GM19455 (cell line): ENCODE measurements at regions not wholly inside any gene's neighbourhood (a gene's known extent, or its start where the extent isn't known, plus 50 kb on each side); places are given as distances from the start of the nearest gene placed in this dataset.
"Not testable (repeated sequence)": the region's sequence is repeated elsewhere in the genome, so short reads cannot be mapped to it uniquely, and the experiment has no call there.

Experiments
- ATAC-seq: cut with Tn5 transposase; IDR thresholded peaks from one replicate; pipeline ENCODE4 v1.9.1; 2021; ENCODE audit not compliant: unreplicated experiment

DNA sequence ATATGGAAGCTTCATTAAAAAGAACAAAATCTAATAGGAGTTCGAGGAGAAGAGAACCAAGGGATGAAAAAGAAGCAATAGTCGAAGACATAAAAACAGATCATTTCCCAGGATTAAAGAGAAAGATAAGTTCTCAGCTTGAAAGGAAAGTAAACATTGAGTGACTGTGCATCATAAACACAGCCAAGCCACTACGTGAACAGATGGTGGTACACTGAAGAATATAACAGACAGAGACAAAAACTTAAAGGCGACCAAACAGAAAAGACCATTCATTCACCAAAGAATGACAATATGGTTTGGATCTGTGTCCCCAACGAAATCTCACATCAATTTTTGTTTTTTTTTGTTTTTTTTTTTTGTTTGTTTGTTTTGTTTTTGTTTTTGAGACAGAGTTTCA, 210.8 kb upstream of the LINGO1 start:
- no peak for ATAC-seq

DNA sequence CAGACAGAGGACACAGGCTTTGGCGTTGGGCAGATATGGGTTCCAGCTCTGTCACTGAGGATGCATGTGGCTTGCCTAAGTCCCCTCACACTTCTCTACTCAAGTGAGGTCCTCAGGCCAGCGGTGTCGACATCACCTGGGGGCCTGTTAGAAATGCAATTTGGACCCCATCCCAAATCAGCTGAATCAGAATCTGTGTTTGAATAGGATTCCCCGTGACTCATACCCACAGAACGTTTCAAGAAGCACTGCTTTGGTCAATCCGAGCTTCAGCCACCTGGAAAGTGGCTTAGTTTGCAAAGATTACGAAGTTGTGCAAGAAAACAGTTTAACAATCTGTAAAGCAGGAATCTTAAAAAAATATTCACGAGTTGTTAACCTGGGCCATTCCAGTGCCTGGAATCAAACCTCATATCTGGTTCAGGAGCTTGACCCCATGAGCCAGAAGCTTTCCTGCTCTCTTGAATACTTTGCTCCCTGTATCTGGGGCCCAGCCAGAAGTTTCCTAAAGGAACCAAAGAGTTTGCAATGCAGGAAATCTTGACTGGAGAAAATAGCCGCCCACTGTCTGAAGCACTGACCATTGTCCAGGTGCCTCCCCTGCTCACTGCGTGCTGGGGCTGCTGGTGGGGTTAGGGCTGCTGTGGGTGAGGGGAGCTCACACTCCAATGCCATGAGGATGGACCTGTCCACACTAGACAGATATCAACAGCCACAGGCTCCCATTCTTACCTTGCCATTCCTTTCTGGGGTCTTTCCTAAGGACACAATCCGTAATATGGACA, 208.5 kb upstream of the LINGO1 start:
- ATAC-seq = no peak

DNA sequence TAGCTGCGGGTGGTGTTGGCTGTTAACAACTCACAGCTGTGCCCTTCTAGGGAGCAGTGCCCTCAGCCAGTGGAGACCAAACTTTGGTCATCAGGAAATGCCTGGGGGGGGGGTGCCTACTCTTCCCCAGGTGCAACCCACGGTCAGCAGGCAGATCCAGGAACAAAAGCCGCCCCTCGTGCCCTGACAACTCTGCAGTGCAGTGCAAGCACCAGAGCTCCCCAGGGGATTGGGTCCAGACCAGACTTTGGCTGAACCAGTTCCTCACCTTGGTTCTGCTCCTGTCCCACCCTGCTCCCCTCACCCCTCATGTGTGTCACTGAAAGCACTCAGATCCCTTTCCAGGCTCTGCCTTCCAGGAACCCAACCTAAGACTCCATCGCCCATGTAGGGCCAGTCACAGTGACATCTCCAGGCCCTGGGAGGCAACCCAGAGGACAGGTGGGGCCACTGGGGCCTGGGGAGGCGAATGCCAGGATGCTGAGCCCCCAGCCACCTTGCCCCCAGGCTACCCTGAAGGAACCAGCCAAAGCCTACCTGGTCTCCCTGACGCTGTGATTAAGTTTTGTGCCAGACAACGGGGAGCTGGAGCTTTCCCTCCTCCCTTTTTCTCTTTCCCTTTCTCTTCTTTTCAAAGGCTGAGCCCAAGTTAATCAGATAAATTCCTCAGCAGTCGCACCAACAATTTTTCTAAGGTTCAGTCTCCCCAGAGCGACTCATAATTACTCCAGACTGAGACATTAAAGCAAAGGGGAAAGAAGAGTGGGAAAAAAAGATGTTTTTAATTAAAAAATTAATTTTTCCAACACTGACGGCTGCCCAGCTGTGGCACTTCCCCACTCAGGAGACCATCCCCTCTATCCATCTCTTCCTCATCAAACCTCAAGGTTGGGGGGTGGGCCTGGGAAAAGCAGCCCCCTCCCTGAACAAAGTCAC, 207.5 kb upstream of the LINGO1 start:
- no peak for ATAC-seq

- no peak for ATAC-seq
Measured at GRCh38 chr15:77839456-77839855, 206.7 kb upstream of the LINGO1 start.

DNA sequence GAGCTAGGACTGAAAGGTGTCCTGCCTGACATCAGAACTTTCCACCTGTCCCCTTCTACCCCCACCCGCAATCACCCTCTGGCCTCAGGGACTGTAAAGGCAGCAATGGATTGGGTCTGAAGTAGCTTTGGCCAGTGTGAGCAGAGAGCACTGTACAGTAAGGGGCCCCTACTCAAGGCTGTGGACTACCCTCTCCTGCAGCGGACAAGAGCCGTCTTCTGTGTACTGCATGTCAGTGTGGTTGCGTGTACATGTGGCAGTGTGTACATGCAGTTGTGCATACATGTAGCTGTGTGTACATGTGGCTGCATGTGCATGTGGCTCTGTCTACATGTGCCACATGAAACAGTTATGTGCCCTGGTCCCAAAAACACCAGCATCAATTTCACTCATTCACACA, 205.9 kb upstream of the LINGO1 start:
- no peak for ATAC-seq

- ATAC-seq = no peak
Measured at GRCh38 chr15:77838061-77838460, 205.3 kb upstream of the LINGO1 start.

DNA sequence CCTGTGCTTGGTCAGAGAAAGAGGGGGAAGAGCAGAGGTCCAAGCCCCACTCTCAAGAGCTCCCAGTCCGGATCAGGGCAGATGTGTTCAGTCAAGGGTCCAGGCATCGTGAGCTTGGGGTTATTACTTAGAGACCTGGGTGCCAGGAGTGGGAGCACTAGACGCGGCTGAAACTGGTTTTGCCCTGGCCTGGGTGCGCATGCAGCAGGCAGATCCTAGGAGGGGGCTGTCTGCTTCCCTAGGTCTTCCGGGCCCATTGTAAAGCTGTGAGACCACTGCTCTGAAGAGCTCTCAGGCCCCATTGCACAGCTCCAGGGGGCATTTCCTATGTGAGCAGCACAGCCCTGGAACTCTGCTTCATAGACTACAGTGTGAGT, 204.9 kb upstream of the LINGO1 start:
- no peak for ATAC-seq

GRCh38 chr15:77836906-77837648, 204.4 kb upstream of the LINGO1 start:
- no peak for ATAC-seq

DNA sequence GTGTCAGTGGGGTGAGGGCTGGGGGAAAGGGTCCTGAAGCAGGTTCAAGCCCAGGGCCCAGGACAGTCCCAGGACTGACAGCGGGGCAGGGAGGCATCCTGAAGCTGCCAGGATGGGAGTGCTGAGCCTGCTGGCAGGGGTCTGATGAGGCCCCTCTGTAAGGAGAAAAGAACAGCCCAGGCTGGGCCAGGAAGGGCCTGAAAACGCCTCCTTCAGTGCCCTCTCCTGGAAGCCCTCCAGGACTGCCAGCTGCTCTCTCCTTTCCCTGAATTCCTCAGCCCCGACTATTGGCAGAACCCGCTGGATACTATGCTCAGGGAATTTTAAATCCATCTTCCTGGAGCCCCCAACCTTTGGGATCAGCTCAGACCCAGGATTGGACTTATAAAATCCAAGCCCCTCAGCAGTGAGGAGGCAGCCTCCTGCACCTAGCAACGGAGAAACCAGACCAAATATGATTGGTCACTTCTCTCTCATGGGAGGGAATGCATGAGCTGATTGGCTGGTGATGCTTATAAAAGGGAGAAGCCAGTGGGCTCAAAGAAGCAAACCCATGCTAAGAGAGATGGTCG, 203.5 kb upstream of the LINGO1 start:
- no peak for ATAC-seq

DNA sequence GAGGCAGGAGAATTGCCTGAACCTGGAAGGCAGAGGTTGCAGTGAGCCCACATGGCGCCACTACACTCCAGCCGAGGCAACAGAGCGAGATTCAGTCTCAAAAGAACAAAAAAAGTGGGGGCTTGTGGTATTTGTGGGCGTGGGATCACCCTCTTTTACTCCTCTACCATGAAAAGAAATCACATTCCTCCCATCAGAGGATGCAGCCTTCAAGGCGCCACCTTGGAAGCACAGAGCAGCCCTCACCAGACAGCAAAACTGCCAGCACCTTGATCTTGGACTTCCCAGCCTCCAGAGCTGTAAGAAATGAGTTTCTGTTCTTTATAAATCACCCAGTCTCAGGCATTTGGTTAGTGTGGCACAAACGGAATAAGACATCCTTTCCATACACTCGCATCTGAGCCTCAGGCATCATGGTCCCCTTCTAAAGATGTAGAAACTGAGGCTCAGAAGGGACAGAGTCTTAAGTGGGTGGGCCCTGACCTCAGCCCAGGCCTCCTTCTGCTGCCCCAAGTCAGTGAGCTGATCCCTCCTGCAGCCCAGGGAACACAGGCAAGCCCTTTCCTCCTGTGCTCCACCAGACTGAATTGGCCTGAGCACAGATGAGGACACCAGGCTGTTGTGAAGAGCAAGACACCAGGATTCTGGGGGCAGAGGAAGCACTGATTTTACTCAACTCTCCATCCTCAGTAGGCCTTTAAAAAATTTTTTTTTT, 201.7 kb upstream of the LINGO1 start:
- no peak for ATAC-seq

GRCh38 chr15:77832874-77833273, 200.2 kb upstream of the LINGO1 start:
- no peak for ATAC-seq

DNA sequence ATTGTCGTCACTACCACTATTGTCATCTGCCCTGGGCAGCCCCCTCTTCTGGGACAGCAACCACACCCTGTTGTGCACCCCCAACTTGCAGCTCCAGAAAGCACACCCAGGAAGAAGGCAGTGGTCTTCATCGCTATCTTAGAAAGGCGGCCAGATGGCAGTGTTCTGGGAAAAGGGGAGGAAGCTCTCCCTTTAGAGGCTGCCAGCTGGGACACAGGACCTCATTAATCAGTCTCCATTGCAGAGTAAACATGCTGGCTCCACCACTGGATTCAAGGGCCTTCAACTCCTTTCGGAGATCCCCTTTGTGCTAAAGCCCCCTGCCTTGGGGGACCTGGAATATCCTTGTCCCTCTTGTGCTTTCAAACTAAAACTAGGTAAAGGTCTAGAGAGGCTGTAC, 199.3 kb upstream of the LINGO1 start:
- ATAC-seq = no peak

DNA sequence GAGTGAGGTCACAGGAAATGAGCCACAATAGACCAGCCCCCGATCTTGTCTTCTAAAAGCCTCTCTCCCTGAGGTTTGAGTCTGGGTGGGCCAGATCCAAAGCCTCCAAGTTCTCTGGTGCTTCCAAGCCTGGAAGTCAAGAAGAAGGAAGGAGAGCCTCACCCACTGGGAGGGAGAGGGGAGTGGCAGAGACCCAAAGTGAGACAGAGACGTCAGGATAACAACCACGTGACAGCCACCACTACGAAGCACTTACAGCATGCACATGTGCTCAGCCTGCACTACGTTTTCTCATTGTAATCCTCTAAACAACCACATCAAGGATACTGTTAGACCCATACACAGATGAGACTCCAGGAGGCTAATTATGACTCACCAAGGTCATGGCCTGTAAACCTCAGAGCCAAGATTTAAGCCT, 197.3 kb upstream of the LINGO1 start:
- no peak for ATAC-seq

DNA sequence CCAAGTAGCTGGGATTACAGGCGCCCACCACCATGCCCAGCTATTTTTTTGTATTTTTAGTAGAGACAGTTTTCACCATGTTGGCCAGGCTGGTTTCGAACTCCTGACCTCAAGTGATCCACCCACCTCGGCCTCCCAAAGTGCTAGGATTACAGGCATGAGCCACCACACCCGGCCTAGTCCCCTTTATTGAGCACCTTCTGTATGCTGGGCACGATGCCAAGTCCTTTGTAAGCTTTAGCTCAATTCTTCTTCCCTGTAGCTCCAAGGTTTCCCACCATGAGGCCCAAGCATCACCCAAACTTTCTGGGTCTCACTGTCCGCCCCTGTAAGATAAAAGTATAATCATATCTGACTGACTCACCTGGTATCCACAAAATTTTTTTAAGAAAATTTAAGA, 196.6 kb upstream of the LINGO1 start:
- not testable (repeated sequence) for ATAC-seq

DNA sequence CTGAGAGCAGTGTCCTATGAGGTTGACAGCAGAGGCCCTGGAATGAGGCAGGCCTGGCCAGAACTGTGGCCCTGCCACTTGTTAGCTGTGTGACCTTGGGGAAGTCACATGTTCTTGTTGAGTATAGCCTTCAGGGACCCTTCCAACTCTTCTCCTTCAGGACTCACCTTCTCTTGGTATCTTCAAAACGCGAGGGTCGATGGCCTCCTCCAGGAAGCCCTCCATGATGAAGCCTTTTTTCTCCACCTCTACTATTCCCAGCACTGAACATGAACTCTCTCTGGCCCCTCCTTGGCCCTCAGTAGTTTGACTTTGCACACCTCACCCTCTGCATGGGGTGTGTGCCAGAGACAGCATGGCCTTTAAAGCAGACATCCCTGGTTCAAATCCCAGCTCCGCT, 195.1 kb upstream of the LINGO1 start:
- no peak for ATAC-seq

GRCh38 chr15:77826006-77826695, 193.4 kb upstream of the LINGO1 start:
- ATAC-seq = no peak

DNA sequence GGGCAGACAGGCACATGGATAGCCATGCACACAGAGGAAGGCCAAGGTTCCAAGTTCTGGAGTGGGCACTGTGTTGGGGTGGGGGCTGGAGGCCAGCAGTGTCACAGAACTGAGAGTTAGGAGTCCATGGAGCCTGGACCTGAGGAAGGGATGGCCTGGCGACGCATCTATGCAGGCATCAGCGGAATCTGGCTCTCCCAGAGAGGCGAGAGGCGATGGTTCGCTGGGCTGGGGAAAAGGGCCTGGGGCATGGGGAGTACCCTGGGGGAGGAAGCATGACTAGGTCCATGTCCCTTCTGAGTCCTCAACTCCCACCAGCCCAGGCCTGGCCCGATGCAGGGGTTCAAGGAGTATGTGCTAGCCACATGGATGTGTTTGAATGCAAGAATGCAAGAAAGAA, 192.8 kb upstream of the LINGO1 start:
- ATAC-seq = no peak

- no peak for ATAC-seq
Measured at GRCh38 chr15:77825252-77825542, 192.5 kb upstream of the LINGO1 start.

DNA sequence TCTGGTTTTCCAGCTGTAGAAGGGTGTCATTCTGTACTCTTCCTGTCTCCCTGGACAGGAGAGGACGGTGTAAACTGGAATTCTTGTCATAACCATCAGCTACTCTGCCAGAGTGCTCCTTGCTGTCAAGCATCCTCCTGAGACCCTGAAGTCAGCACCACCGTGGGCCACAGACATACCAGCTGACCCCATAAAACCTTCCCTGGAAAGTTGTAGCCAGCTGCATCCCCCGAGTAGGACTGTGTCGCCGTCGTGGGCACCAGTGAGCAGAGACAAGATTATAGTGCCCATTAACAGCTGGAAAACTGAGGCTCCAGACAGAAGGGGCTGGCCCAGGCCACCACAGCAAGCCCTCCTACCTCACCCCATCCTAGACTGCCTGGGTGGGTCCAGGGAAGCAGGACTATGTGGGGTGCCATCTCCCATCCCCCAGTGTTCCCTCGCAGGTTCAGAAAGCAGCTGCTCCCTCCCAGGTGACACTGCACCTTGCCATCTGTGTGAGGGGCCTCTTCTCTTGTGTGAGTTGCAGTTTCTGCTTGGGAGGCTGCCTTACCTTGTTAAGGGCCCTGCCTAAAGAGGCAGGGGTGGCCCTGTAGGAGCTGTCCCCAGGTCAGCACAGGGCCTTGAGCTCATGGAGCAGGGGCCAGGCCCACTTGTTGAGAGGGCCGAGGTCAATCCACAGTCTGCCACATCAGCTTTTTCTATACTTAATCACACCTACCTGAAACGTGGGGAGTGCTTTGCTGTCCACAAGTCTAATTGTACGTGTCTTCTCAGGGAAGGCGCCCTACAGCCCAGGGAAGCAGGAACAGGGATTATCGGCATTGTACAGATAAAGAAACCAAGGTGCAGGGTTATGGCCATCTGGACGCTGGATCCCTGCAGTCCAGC, 191.9 kb upstream of the LINGO1 start:
- ATAC-seq = no peak
